GM12891 (cell line): ENCODE measurements at regions not wholly inside any gene's neighbourhood (a gene's known extent, or its start where the extent isn't known, plus 50 kb on each side); places are given as distances from the start of the nearest gene placed in this dataset.

Experiments used
- DNase-seq: peaks from one replicate; pipeline ENCODE4 v3.0.0; 2011; ENCODE audit warnings: low spot score; ENCODE audit not compliant: insufficient read length
- FAIRE-seq: peaks from 2 replicates; lab custom pipeline; 2011; peaks lifted over from hg19 to GRCh38; lab: Jason Lieb, UNC
- PAX5 ChIP-seq: IDR thresholded peaks from 2 replicates; pipeline ENCODE4 v1.6.1; 2011; ENCODE audit warnings: low read length, moderate library complexity, mild to moderate bottlenecking; ENCODE audit not compliant: insufficient read depth, severe bottlenecking
- POLR2A ChIP-seq: IDR thresholded peaks from 2 replicates; pipeline ENCODE4 v1.6.1; 2011; ENCODE audit warnings: low read depth, low read length, control low read depth
- POLR2AphosphoS5 ChIP-seq: IDR thresholded peaks from 2 replicates; pipeline ENCODE4 v1.6.1; 2011; ENCODE audit warnings: low read depth, low read length, control low read depth
- POU2F2 ChIP-seq: IDR thresholded peaks from 2 replicates; pipeline ENCODE4 v1.6.1; 2011; ENCODE audit warnings: low read depth, mild to moderate bottlenecking, control low read depth, low read length, moderate library complexity
- SPI1 ChIP-seq: IDR thresholded peaks from 2 replicates; pipeline ENCODE4 v1.6.1; 2011; ENCODE audit warnings: low read depth, low read length, control low read depth
- TAF1 ChIP-seq: IDR thresholded peaks from 2 replicates; pipeline ENCODE4 v1.6.1; 2011; ENCODE audit warnings: low read depth, low read length, control low read depth

DNA sequence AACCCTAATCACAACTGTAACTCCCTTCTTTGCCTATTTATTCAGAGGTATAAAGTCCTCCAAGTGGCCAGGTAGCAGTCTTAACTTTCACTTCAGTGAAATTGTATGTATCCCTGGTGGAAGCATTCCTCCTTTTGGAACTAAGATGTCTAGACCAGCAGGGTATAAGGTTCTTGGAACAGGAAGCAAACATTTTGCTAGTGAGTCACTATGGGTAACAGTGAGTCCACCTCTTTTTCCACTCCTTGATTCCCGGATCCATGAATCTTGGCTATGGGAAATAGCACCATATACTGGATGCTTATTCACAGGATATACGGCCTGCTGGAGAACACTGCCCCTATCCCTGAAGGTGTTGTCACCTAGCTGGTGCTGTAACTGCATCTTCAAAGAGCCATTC is 80.2 kb downstream of the KCNA5 start:
- no peak for TF ChIP-seq POLR2AphosphoS5
- no peak for TF ChIP-seq POLR2A
- no peak for TF ChIP-seq TAF1
- no peak for TF ChIP-seq POU2F2
- FAIRE-seq: no peak

DNA sequence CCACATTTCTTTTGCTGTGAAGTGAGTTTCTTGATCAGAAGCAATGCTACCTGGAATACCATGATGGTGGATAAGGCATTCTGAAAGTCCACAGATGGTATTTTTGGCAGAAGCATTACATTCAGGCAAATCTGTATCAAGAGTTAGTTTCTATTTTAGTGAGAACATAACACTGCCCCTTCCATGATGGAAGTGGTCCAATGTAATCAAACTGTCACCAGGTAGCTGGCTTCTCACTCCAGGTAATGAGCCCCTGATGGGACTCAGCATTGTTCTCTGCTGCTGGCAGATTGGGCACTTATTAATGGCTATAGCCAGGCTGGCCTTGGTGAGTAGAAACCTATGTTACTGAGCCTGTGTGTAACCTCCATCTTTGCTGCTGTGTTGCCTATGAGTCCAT is 80.7 kb downstream of the KCNA5 start:
- FAIRE-seq (no peak), DNase-seq (no peak)
- TF ChIP-seq PAX5: no peak

More for the DNA sequence above, 80.2 kb downstream of the KCNA5 start:
- no peak for DNase-seq

DNA sequence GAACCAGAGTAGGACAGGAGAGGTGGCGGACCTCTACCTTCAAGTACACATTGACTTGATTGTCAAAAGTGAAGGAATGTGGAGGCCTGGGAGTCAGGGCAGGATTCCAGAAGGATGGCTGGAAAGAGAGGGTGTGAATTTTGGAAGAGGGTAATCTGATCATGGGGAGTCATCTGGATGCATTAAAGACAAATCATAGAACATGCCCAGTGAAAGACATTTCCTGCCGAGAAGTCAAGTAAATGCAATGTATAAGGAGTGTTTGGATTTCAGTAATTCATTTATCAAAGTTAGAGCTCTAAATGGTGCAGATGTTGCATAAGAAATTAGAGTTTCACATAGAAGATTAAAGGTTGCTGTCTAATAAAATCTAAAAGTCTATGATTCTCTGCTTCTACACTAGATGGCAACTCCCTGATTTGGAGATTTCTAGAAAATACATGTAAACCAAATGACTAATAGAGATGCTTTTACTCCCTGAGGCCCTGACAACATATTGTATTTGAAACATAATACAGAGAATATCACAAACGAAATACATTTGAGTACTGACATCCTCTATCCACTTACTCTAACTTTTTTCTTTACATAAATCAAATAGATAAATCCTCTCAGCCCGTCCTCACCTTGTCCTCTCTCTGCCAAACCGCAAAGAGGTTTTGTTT is 91.3 kb downstream of the KCNA5 start:
- no peak for TF ChIP-seq SPI1
- TF ChIP-seq POU2F2: no peak
- TF ChIP-seq POLR2A: no peak
- FAIRE-seq: no peak
- DNase-seq: no peak

DNA sequence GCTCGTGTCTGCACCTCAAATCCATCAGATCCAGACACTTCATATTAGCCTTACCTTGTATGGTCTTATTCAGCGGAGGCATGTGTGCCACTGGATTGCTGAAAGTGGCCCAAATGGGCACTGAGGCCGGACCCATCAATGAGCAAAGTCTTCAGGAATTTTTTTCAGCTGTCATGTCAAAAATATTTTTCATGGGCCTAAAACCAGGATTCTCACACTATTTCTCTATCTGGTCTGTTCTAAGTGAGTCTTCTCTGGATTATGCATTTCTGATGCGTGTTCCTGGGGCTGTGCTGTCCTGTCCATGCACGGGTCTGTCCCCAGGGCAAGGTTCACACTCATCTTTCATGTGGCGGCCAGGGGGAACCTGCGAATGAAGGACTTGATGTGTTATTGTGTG is 94.6 kb downstream of the KCNA5 start:
- DNase-seq (no peak), FAIRE-seq (no peak)
- TF ChIP-seq PAX5 (no peak), SPI1 (no peak), POU2F2 (no peak), TAF1 (no peak), POLR2A (no peak), POLR2AphosphoS5 (no peak)

DNA sequence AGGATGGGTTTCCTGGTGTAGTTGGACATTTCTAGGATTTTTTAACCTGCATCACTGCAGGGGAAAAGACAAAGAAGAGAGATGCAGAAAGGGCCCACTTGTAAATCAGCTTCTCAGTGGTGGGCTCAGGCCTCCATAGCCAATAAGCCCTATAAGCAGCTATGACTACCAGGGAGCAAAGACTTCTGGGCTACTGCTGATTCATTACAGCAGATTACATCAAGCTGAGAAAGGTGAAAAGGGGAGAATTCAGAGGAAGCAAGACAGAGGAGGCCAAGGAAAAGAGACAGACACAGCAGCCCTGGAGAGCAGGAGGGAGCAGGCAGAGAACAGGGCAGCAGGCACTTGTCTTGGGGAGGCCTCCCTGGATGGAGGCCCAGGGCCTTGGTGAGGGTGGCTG is 95.2 kb downstream of the KCNA5 start:
- DNase-seq (no peak), FAIRE-seq (no peak)
- no peak for TF ChIP-seq POLR2AphosphoS5
- no peak for TF ChIP-seq SPI1
- TF ChIP-seq PAX5: no peak
- no peak for TF ChIP-seq POLR2A
- TF ChIP-seq TAF1: no peak
- TF ChIP-seq POU2F2: no peak

DNA sequence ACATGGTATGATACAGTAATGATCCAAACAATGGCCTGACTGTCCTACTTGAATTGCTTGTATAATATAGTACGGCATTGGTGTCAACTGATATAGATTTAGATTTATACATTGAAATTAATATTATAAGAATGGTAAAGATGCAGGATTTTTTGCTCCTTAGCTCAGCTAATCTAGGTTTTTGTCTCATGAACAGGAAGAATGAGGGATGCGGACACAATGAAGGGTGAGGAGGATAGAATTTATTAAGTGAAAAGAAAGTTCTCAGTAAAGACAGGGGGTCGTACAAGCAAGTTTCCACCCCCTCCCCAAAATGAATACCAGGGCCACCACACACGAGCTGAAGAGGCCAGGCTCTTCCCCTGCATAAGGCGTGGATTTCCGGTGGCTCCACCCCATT is 96.1 kb downstream of the KCNA5 start:
- TF ChIP-seq PAX5 (no peak), POLR2AphosphoS5 (no peak), SPI1 (no peak), POU2F2 (no peak)
- DNase-seq (no peak), FAIRE-seq (no peak)

DNA sequence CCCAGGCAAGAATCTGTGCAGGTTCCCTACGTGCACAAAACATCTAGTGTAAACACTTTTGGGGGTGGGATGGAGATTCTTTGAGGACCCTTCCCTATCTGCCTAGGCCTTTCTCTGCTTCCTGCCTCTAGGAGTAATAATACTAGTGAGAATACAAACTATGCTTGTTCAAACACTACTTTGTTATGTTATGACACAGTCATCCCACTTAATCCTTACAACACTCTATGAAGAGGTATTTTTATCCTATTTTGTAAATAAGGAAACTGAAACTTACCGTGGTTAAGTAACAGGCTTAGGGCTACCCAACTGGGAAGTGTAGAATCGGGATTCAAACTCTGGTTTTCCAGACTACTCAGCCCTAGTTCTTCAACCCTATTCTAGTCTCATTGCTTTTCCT is 96.5 kb downstream of the KCNA5 start:
- DNase-seq (no peak), FAIRE-seq (no peak)
- TF ChIP-seq TAF1 (no peak), POLR2AphosphoS5 (no peak), PAX5 (no peak), POLR2A (no peak), POU2F2 (no peak), SPI1 (no peak)

DNA sequence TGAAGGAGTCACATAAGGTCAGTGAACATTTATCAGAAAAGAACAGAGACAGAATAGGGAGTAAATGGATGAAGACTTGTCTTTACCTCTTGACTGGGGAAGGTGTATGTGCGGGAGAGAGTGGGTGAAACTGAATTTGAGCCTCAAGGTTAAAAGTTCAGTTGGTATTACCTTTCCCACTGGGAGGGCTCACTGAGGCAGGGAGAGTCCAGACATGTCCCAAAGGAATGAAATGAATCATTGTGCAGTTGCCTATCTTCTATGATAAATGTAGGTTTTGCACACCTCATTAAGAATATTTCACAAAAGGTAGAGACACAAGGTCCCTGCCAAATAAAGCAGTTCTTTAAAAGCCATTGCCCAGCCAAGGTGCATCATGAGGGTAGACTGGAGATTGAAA is 105.2 kb downstream of the KCNA5 start:
- FAIRE-seq: no peak
- DNase-seq: no peak
- TF ChIP-seq POU2F2 (no peak), POLR2A (no peak), POLR2AphosphoS5 (no peak), SPI1 (no peak), TAF1 (no peak), PAX5 (no peak)

DNA sequence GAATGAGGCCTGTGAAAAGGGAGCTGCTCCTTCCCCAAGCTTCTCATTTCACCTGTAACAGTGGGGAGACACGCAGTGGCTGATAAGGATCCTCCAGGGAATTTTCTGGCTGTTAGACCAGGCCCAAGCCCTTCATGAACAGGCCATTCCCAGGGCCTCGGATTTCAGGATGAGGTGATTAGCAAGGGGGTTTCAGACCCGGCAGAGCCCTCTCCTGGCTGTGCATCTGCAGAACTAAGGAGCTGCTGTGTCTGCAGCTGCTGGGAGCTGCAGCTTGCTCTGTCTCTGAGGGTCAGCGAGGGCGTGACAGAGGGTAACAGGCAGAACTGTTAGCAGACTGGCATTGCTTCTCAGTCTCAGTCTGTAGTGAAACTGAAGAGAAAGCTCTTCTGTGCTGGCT is 110.4 kb downstream of the KCNA5 start:
- DNase-seq: no peak
- TF ChIP-seq PAX5 (no peak), POLR2AphosphoS5 (no peak), TAF1 (no peak), POLR2A (no peak), POU2F2 (no peak), SPI1 (no peak)

DNA sequence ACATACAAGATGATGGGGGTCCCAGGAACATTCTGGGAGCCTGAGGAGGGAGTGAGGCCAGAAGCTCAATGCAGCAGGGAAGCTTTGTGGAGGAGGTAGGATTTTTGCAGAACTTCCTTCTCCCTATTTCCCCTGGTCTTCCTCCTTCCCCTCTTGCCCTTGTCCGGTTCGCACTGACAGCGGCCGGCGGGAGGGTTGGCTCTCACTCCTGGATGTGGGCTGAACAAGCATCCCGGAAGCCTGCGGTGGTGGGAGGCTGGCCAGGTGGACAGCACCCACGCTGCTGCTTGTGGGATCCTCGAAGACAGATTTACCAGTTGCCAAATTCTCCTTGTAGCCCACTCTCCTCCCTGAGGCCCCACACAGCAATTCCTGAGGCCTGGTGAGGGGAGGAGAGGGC is 112.2 kb downstream of the KCNA5 start:
- no peak for DNase-seq
- TF ChIP-seq PAX5 (no peak), POLR2A (no peak), TAF1 (no peak), SPI1 (no peak)
- FAIRE-seq: no peak

More for the DNA sequence above, 110.4 kb downstream of the KCNA5 start:
- FAIRE-seq: no peak

DNA sequence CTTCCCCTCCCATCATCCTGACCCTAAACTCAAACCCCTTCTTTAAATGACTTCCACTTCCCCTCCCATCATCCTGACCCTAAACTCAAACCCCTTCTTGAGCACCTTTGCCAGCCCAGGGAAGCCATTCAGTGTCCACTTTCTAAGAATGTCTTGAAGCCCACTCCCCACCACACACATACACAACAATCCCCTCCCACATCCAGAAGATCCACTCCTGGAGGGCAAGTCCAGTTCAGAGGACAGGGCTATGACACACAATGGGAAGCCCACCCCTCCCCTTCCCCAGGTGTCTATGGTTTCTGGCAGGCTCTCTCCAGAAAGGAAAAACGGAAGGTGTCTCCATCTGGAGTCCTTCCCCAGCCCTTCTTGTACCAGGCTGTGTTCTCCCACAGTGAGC is 117.1 kb downstream of the KCNA5 start:
- FAIRE-seq (no peak), DNase-seq (no peak)
- TF ChIP-seq POLR2A (no peak), POU2F2 (no peak), PAX5 (no peak), TAF1 (no peak), POLR2AphosphoS5 (no peak), SPI1 (no peak)
